Upper lobe of left lung (tissue), 4 donors: ENCODE measurements at regions not wholly inside any gene's neighbourhood (a gene's known extent, or its start where the extent isn't known, plus 50 kb on each side); places are given as distances from the start of the nearest gene placed in this dataset.

Experiments used
- CTCF ChIP-seq, 6 experiments: fragments of 450-650 bp in 4 of 6; fragments of 200-600 bp in 2 of 6; sonication (generic) in 2 of 6; IDR thresholded peaks; one replicate each; pipeline ENCODE4 v1.5.1; 2016 to 2019; ENCODE audit warnings: antibody characterized with exemption in 6 of 6
- EP300 ChIP-seq, 4 donors: sonication (generic); formaldehyde crosslinking; IDR thresholded peaks; one replicate each; pipeline ENCODE4 v1.5.1; 2017; ENCODE audit warnings: antibody characterized with exemption in 4 of 4, control low read depth in 2 of 4
- POLR2A ChIP-seq, 4 donors: fragments of 450-650 bp; IDR thresholded peaks; one replicate each; pipeline ENCODE4 v1.5.1; 2016 to 2017; ENCODE audit warnings: antibody characterized with exemption in 4 of 4, mild to moderate bottlenecking in 2 of 4
- POLR2AphosphoS5 ChIP-seq, 2 donors: sonication (generic); formaldehyde crosslinking; IDR thresholded peaks; one replicate each; pipeline ENCODE4 v1.5.1; 2017; ENCODE audit warnings: antibody characterized with exemption in 2 of 2

DNA sequence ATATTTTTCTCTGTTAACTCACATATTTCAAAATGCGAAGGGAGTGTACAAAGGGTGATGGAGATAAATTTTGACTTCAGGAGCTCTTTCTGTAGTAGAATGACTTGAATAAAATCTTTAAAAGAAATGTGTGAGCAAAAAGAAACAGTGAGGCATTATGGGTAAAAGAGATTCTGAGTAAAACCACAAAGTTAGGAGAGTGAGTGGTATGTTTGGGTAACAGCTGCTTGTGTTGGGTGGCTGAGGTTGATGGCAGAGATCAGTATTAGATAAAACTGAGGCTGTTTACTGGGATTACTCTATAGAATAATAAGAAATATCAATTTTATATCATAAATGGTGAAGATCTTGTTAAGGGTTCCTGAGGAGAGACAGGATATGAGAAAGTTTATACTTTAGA is 434.2 kb upstream of the AMOT start:
- TF ChIP-seq POLR2A (IDR thresholded peaks at IDR 0.05) (no peak), CTCF (IDR thresholded peaks at IDR 0.05) (no peak), POLR2AphosphoS5 (IDR thresholded peaks at IDR 0.05) (no peak), EP300 (IDR thresholded peaks at IDR 0.05) (no peak)
